ENCODE measurements at regions not wholly inside any gene's neighbourhood (a gene's known extent, or its start where the extent isn't known, plus 50 kb on each side); places are given as distances from the start of the nearest gene placed in this dataset.

- CTCF ChIA-PET, result no interaction called here
- POLR2A ChIA-PET, result no interaction called here
- no peaks in the 10 kb centered on the region for H3K9me3 ChIP-seq (ENCODE audit: control insufficient read depth, insufficient read depth, low read length)
- no peaks in the 10 kb centered on the region for H3K27me3 ChIP-seq (ENCODE audit: control insufficient read depth, insufficient read depth, low read length)
- no peak for DNase-seq (ENCODE audit: low read depth, low spot score)
- no peak overlapping the region for H3K27ac ChIP-seq (ENCODE audit: low read depth, low read length)
- H3K4me3 ChIP-seq (ENCODE audit: low read depth, low read length), result no peak overlapping the region
- no peak for TF ChIP-seq CTCF (IDR thresholded peaks at IDR 0.05; ENCODE audit: low read depth, low read length)
Measured at GRCh38 chr5:89493414-89493813, 610.4 kb upstream of the MEF2C start.

- TF ChIP-seq CTCF (IDR thresholded peaks at IDR 0.05; ENCODE audit: low read depth, low read length), result no peak
- no peak overlapping the region for H3K27ac ChIP-seq (ENCODE audit: low read depth, low read length)
- POLR2A ChIA-PET, result no interaction called here
- DNase-seq (ENCODE audit: low read depth, low spot score), result no peak
- no peaks in the 10 kb centered on the region for H3K27me3 ChIP-seq (ENCODE audit: control insufficient read depth, insufficient read depth, low read length)
- no peaks in the 10 kb centered on the region for H3K9me3 ChIP-seq (ENCODE audit: control insufficient read depth, insufficient read depth, low read length)
- H3K4me3 ChIP-seq (ENCODE audit: low read depth, low read length), result no peak overlapping the region
- CTCF ChIA-PET, result no interaction called here
Measured at GRCh38 chr5:89484962-89485361, 602.0 kb upstream of the MEF2C start.

DNA sequence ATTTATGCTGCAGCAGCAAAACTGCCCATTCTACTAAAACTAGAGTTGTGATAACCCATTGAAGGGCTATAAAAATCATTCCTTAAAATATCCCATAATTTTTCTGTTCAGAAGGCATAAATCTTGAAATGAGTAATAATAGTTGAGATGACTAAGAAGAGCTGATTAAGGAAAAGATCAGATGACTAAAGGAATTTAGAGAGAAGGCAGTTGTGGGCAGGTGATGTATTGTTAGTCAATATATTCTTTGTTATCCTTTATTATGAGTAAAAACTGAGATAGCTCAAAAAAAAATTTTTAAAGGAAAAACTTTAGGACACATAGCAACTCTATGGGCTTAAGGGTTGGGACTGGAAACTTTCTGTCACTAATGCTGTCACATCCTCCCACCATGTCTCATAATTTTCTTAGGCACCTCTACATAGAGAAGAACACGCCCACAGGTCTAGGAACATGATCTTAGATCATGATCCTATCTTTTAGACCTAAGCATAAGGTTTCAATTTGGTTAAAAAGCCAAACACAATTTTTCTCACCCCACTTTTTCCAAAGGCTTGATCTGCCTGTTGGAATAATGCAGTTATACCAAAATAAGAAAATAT, 597.5 kb upstream of the MEF2C start:
- TF ChIP-seq CTCF (IDR thresholded peaks at IDR 0.05; ENCODE audit: low read depth, low read length), result no peak
- DNase-seq (ENCODE audit: low read depth, low spot score), result no peak
- H3K27ac ChIP-seq (ENCODE audit: low read depth, low read length), result no peak overlapping the region
- no peak overlapping the region for H3K4me3 ChIP-seq (ENCODE audit: low read depth, low read length)
- H3K9me3 ChIP-seq (ENCODE audit: control insufficient read depth, insufficient read depth, low read length), result no peaks in the 10 kb centered on the region
- no peaks in the 10 kb centered on the region for H3K27me3 ChIP-seq (ENCODE audit: control insufficient read depth, insufficient read depth, low read length)
- ChIA-PET CTCF (no interaction called here), POLR2A (no interaction called here)

- ChIA-PET POLR2A (no interaction called here), CTCF (no interaction called here)
- no peak overlapping the region for H3K27ac ChIP-seq (ENCODE audit: low read depth, low read length)
- TF ChIP-seq CTCF (IDR thresholded peaks at IDR 0.05; ENCODE audit: low read depth, low read length), result no peak
- no peaks in the 10 kb centered on the region for H3K9me3 ChIP-seq (ENCODE audit: control insufficient read depth, insufficient read depth, low read length)
- no peaks in the 10 kb centered on the region for H3K27me3 ChIP-seq (ENCODE audit: control insufficient read depth, insufficient read depth, low read length)
- no peak overlapping the region for H3K4me3 ChIP-seq (ENCODE audit: low read depth, low read length)
- no peak for DNase-seq (ENCODE audit: low read depth, low spot score)
Measured at GRCh38 chr5:89478851-89479250, 595.9 kb upstream of the MEF2C start.

- H3K4me3 ChIP-seq (ENCODE audit: low read depth, low read length), result no peak overlapping the region
- H3K9me3 ChIP-seq (ENCODE audit: control insufficient read depth, insufficient read depth, low read length), result no peaks in the 10 kb centered on the region
- no peak overlapping the region for H3K27ac ChIP-seq (ENCODE audit: low read depth, low read length)
- TF ChIP-seq CTCF (IDR thresholded peaks at IDR 0.05; ENCODE audit: low read depth, low read length), result no peak
- POLR2A ChIA-PET, result no interaction called here
- no peaks in the 10 kb centered on the region for H3K27me3 ChIP-seq (ENCODE audit: control insufficient read depth, insufficient read depth, low read length)
- no peak for DNase-seq (ENCODE audit: low read depth, low spot score)
- CTCF ChIA-PET, result no interaction called here
Measured at GRCh38 chr5:89473196-89473595, 590.2 kb upstream of the MEF2C start.

Measured in AG04450 (cell line).